ENCODE measurements at regions not wholly inside any gene's neighbourhood (a gene's known extent, or its start where the extent isn't known, plus 50 kb on each side); places are given as distances from the start of the nearest gene placed in this dataset.
A peak's percentile ranks its signal among the peaks of the same experiment; 100 is the strongest.

GRCh38 chr12:24304285-24304684 lies 354.8 kb upstream of the SOX5 start:
- H3K36me3 ChIP-seq (ENCODE audit: control insufficient read depth in 1 of 2, insufficient read depth in 2 of 2, low read length in 2 of 2), result no peaks in the 10 kb centered on the region
- no peak overlapping the region for H4K8ac ChIP-seq (ENCODE audit: low read depth, low read length)
- no peak overlapping the region for H2BK120ac ChIP-seq (ENCODE audit: insufficient read depth, low read length, poor library complexity)
- H2AFZ ChIP-seq (ENCODE audit: insufficient read depth, low read length, poor library complexity), result no peak overlapping the region
- H3K9me3 ChIP-seq (ENCODE audit: insufficient read depth, low read depth, low read length), result no peaks in the 10 kb centered on the region
- H3K18ac ChIP-seq (ENCODE audit: low read length), result no peak overlapping the region
- no peak overlapping the region for H2BK12ac ChIP-seq (ENCODE audit: low read length)
- H2BK5ac ChIP-seq (ENCODE audit: low read depth, low read length, poor library complexity), result no peak overlapping the region
- H3K79me1 ChIP-seq (ENCODE audit: low read length), result no peaks in the 10 kb centered on the region
- peaks cover 0 to 5% of the 10 kb centered on the region in 2 experiments for H3K4me1 ChIP-seq (ENCODE audit: control insufficient read depth in 1 of 2, insufficient read depth in 2 of 2, low read length in 2 of 2)
- H3K27ac ChIP-seq (ENCODE audit: low read depth, low read length), result no peak overlapping the region
- no peak overlapping the region for H3K14ac ChIP-seq (ENCODE audit: low read length)
- no peak overlapping the region for H3K9ac ChIP-seq (ENCODE audit: low read length)
- H4K12ac ChIP-seq (ENCODE audit: low read depth, low read length), result no peak overlapping the region
- no peak overlapping the region for H3K4me3 ChIP-seq (ENCODE audit: low read depth, low read length)
- H3K4ac ChIP-seq (ENCODE audit: low read depth, low read length), result no peak overlapping the region
- H3K23ac ChIP-seq (ENCODE audit: low read length), result no peak overlapping the region
- H3K27me3 ChIP-seq (ENCODE audit: insufficient read depth, low read length), result no peaks in the 10 kb centered on the region
- H4K91ac ChIP-seq (ENCODE audit: low read depth, low read length), result no peak overlapping the region
- no peak overlapping the region for H2AK5ac ChIP-seq (ENCODE audit: low read length)
- WGBS (ENCODE audit: extremely low coverage, insufficient coverage, insufficient read length), result 100% methylated on average over 1 of the region's 4 CpGs
- H3K79me2 ChIP-seq (ENCODE audit: control insufficient read depth, insufficient read depth, low read length, poor library complexity), result no peaks in the 10 kb centered on the region
- DNase-seq, result no peak
- H3K4me2 ChIP-seq (ENCODE audit: low read length), result no peak overlapping the region

GRCh38 chr12:24302708-24303107 lies 353.2 kb upstream of the SOX5 start:
- no peaks in the 10 kb centered on the region for H3K36me3 ChIP-seq (ENCODE audit: control insufficient read depth in 1 of 2, insufficient read depth in 2 of 2, low read length in 2 of 2)
- no CpG with 5 or more reads among the region's 1 CpG for WGBS (ENCODE audit: extremely low coverage, insufficient coverage, insufficient read length)

GRCh38 chr12:24297516-24297915 lies 348.0 kb upstream of the SOX5 start:
- Histone ChIP-seq H3K9me3 (ENCODE audit: insufficient read depth, low read depth, low read length) (no peaks in the 10 kb centered on the region), H4K91ac (ENCODE audit: low read depth, low read length) (no peak overlapping the region), H2AFZ (ENCODE audit: insufficient read depth, low read length, poor library complexity) (no peak overlapping the region), H3K79me1 (ENCODE audit: low read length) (peaks cover 1% of the 10 kb centered on the region), H3K4me3 (ENCODE audit: low read depth, low read length) (no peak overlapping the region), H3K9ac (ENCODE audit: low read length) (no peak overlapping the region), H4K8ac (ENCODE audit: low read depth, low read length) (no peak overlapping the region), H2BK5ac (ENCODE audit: low read depth, low read length, poor library complexity) (no peak overlapping the region), H3K27ac (ENCODE audit: low read depth, low read length) (no peak overlapping the region), H3K4ac (ENCODE audit: low read depth, low read length) (no peak overlapping the region), H3K14ac (ENCODE audit: low read length) (no peak overlapping the region), H4K12ac (ENCODE audit: low read depth, low read length) (no peak overlapping the region), H3K79me2 (ENCODE audit: control insufficient read depth, insufficient read depth, low read length, poor library complexity) (no peaks in the 10 kb centered on the region), H2BK12ac (ENCODE audit: low read length) (no peak overlapping the region), H3K36me3 (ENCODE audit: control insufficient read depth in 1 of 2, insufficient read depth in 2 of 2, low read length in 2 of 2) (no peaks in the 10 kb centered on the region), H2BK120ac (ENCODE audit: insufficient read depth, low read length, poor library complexity) (no peak overlapping the region), H2AK5ac (ENCODE audit: low read length) (no peak overlapping the region), H3K4me2 (ENCODE audit: low read length) (no peak overlapping the region), H3K18ac (ENCODE audit: low read length) (no peak overlapping the region), H3K4me1 (ENCODE audit: control insufficient read depth in 1 of 2, insufficient read depth in 2 of 2, low read length in 2 of 2) (peaks cover 2 to 4% of the 10 kb centered on the region in 2 experiments), H3K27me3 (ENCODE audit: insufficient read depth, low read length) (no peaks in the 10 kb centered on the region), H3K23ac (ENCODE audit: low read length) (no peak overlapping the region)
- WGBS (ENCODE audit: extremely low coverage, insufficient coverage, insufficient read length), result no CpG with 5 or more reads among the region's 5 CpGs
- DNase-seq, result peak; percentile 73 to 82

More at GRCh38 chr12:24302708-24303107, 353.2 kb upstream of the SOX5 start:
- no peak overlapping the region for H3K14ac ChIP-seq (ENCODE audit: low read length)
- no peak overlapping the region for H3K4ac ChIP-seq (ENCODE audit: low read depth, low read length)
- no peaks in the 10 kb centered on the region for H3K79me1 ChIP-seq (ENCODE audit: low read length)
- H3K27me3 ChIP-seq (ENCODE audit: insufficient read depth, low read length), result no peaks in the 10 kb centered on the region
- no peak overlapping the region for H2BK5ac ChIP-seq (ENCODE audit: low read depth, low read length, poor library complexity)
- H2AFZ ChIP-seq (ENCODE audit: insufficient read depth, low read length, poor library complexity), result no peak overlapping the region
- H2BK12ac ChIP-seq (ENCODE audit: low read length), result no peak overlapping the region
- H4K91ac ChIP-seq (ENCODE audit: low read depth, low read length), result no peak overlapping the region
- H3K9ac ChIP-seq (ENCODE audit: low read length), result no peak overlapping the region
- DNase-seq, result no peak
- H3K79me2 ChIP-seq (ENCODE audit: control insufficient read depth, insufficient read depth, low read length, poor library complexity), result no peaks in the 10 kb centered on the region
- H3K18ac ChIP-seq (ENCODE audit: low read length), result no peak overlapping the region
- H2BK120ac ChIP-seq (ENCODE audit: insufficient read depth, low read length, poor library complexity), result no peak overlapping the region
- no peak overlapping the region for H4K8ac ChIP-seq (ENCODE audit: low read depth, low read length)
- H3K4me1 ChIP-seq (ENCODE audit: control insufficient read depth in 1 of 2, insufficient read depth in 2 of 2, low read length in 2 of 2), result peaks cover 0 to 1% of the 10 kb centered on the region in 2 experiments
- no peak overlapping the region for H3K23ac ChIP-seq (ENCODE audit: low read length)
- H3K4me2 ChIP-seq (ENCODE audit: low read length), result no peak overlapping the region
- H4K12ac ChIP-seq (ENCODE audit: low read depth, low read length), result no peak overlapping the region
- no peak overlapping the region for H3K4me3 ChIP-seq (ENCODE audit: low read depth, low read length)
- no peak overlapping the region for H2AK5ac ChIP-seq (ENCODE audit: low read length)
- no peaks in the 10 kb centered on the region for H3K9me3 ChIP-seq (ENCODE audit: insufficient read depth, low read depth, low read length)
- no peak overlapping the region for H3K27ac ChIP-seq (ENCODE audit: low read depth, low read length)

- H3K4ac ChIP-seq (ENCODE audit: low read depth, low read length), result no peak overlapping the region
- DNase-seq, result no peak
- H2BK120ac ChIP-seq (ENCODE audit: insufficient read depth, low read length, poor library complexity), result no peak overlapping the region
- H3K23ac ChIP-seq (ENCODE audit: low read length), result no peak overlapping the region
- H2BK5ac ChIP-seq (ENCODE audit: low read depth, low read length, poor library complexity), result no peak overlapping the region
- no peaks in the 10 kb centered on the region for H3K9me3 ChIP-seq (ENCODE audit: insufficient read depth, low read depth, low read length)
- no CpG with 5 or more reads among the region's 1 CpG for whole genome bisulfite sequencing (ENCODE audit: extremely low coverage, insufficient coverage, insufficient read length)
- H3K36me3 ChIP-seq (ENCODE audit: control insufficient read depth in 1 of 2, insufficient read depth in 2 of 2, low read length in 2 of 2), result no peaks in the 10 kb centered on the region
- no peak overlapping the region for H3K27ac ChIP-seq (ENCODE audit: low read depth, low read length)
- no peak overlapping the region for H4K91ac ChIP-seq (ENCODE audit: low read depth, low read length)
- H3K14ac ChIP-seq (ENCODE audit: low read length), result no peak overlapping the region
- H3K4me3 ChIP-seq (ENCODE audit: low read depth, low read length), result no peak overlapping the region
- no peak overlapping the region for H4K12ac ChIP-seq (ENCODE audit: low read depth, low read length)
- no peaks in the 10 kb centered on the region for H3K79me2 ChIP-seq (ENCODE audit: control insufficient read depth, insufficient read depth, low read length, poor library complexity)
- H4K8ac ChIP-seq (ENCODE audit: low read depth, low read length), result no peak overlapping the region
- H2BK12ac ChIP-seq (ENCODE audit: low read length), result no peak overlapping the region
- no peak overlapping the region for H3K4me2 ChIP-seq (ENCODE audit: low read length)
- no peak overlapping the region for H3K9ac ChIP-seq (ENCODE audit: low read length)
- no peak overlapping the region for H3K18ac ChIP-seq (ENCODE audit: low read length)
- H3K4me1 ChIP-seq (ENCODE audit: control insufficient read depth in 1 of 2, insufficient read depth in 2 of 2, low read length in 2 of 2), result peaks cover 2 to 4% of the 10 kb centered on the region in 2 experiments
- no peaks in the 10 kb centered on the region for H3K27me3 ChIP-seq (ENCODE audit: insufficient read depth, low read length)
- peaks cover 1% of the 10 kb centered on the region for H3K79me1 ChIP-seq (ENCODE audit: low read length)
- no peak overlapping the region for H2AFZ ChIP-seq (ENCODE audit: insufficient read depth, low read length, poor library complexity)
- H2AK5ac ChIP-seq (ENCODE audit: low read length), result no peak overlapping the region
These were observed 344.1 kb upstream of the SOX5 start for GRCh38 chr12:24293549-24293948.

Measured in trophoblast cell (in vitro differentiated cells and primary cell).